ENCODE measurements at regions not wholly inside any gene's neighbourhood (a gene's known extent, or its start where the extent isn't known, plus 50 kb on each side); places are given as distances from the start of the nearest gene placed in this dataset.

DNA sequence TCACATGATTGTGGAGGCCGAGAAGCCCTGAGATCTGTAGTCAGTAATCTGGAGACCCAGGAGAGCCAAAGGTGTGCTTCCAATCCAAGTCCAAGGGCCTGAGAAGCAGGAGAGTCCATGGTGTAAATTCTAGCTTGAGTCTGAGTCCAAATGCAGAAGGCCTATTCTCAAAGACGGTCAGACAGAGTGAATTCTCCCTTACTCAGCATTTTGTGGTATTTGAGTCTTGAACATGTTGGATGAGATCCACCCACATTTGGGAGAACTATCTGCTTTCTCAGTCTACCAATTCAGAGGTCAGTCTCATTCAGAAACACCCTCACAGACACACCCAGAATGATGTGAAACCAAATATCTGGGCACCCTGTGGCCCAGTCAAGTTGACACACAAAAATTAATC is 128.8 kb upstream of the PTCH1 start:
- TF ChIP-seq, protein P1, sequence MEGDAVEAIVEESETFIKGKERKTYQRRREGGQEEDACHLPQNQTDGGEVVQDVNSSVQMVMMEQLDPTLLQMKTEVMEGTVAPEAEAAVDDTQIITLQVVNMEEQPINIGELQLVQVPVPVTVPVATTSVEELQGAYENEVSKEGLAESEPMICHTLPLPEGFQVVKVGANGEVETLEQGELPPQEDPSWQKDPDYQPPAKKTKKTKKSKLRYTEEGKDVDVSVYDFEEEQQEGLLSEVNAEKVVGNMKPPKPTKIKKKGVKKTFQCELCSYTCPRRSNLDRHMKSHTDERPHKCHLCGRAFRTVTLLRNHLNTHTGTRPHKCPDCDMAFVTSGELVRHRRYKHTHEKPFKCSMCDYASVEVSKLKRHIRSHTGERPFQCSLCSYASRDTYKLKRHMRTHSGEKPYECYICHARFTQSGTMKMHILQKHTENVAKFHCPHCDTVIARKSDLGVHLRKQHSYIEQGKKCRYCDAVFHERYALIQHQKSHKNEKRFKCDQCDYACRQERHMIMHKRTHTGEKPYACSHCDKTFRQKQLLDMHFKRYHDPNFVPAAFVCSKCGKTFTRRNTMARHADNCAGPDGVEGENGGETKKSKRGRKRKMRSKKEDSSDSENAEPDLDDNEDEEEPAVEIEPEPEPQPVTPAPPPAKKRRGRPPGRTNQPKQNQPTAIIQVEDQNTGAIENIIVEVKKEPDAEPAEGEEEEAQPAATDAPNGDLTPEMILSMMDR (conservative IDR thresholded peaks at IDR 0.05) = no peak
- TF ChIP-seq ZFX (IDR thresholded peaks at IDR 0.05) = no peak

Data from C4-2B (cell line).